Lung (tissue), 11 donors: ENCODE measurements at regions not wholly inside any gene's neighbourhood (a gene's known extent, or its start where the extent isn't known, plus 50 kb on each side); places are given as distances from the start of the nearest gene placed in this dataset.

Experiments
- ATAC-seq: fragments of 200-7000 bp; cut with Tn5 transposase; one replicate; pipeline ENCODE4 v1.9.1; 2020; ENCODE audit warnings: moderate number of reproducible peaks; ENCODE audit not compliant: insufficient read depth, low FRiP score
- DNase-seq, 3 donors: peaks; one replicate each; pipeline ENCODE4 v3.0.0-alpha.2; 2013 to 2017
- H3K27ac ChIP-seq, 2 donors: one replicate each; pipeline ENCODE4 v1.5.1; 2013; ENCODE audit warnings: mild to moderate bottlenecking in 2 of 2, moderate library complexity in 2 of 2, control low read depth in 1 of 2, inconsistent platforms in 1 of 2, low read depth in 1 of 2, low read length in 1 of 2
- H3K27me3 ChIP-seq, 3 donors: one replicate each; pipeline ENCODE4 v1.5.1; 2013; ENCODE audit warnings: low read length in 2 of 3; ENCODE audit not compliant: control insufficient read depth in 3 of 3, insufficient read depth in 3 of 3
- H3K36me3 ChIP-seq, 4 donors: one replicate each; pipeline ENCODE4 v1.5.1; 2013; ENCODE audit warnings: low read length in 4 of 4, mild to moderate bottlenecking in 1 of 4, moderate library complexity in 1 of 4; ENCODE audit not compliant: control insufficient read depth in 4 of 4, insufficient read depth in 4 of 4
- H3K4me1 ChIP-seq, 5 donors: one replicate each; pipeline ENCODE4 v1.5.1; 2013; ENCODE audit warnings: low read length in 5 of 5, mild to moderate bottlenecking in 2 of 5, moderate library complexity in 1 of 5; ENCODE audit not compliant: control insufficient read depth in 5 of 5, insufficient read depth in 5 of 5
- H3K4me3 ChIP-seq: one replicate; pipeline ENCODE4 v1.5.1; 2013; ENCODE audit warnings: mild to moderate bottlenecking, control low read depth, moderate library complexity
- H3K9ac ChIP-seq, 2 donors: one replicate each; pipeline ENCODE4 v1.5.1; 2013; ENCODE audit warnings: low read length in 2 of 2, control low read depth in 1 of 2; ENCODE audit not compliant: insufficient read depth in 1 of 2
- H3K9me3 ChIP-seq, 4 donors: one replicate each; pipeline ENCODE4 v1.5.1; 2013; ENCODE audit warnings: low read length in 3 of 4, mild to moderate bottlenecking in 1 of 4, moderate library complexity in 1 of 4; ENCODE audit not compliant: control insufficient read depth in 4 of 4, insufficient read depth in 3 of 4
- WGBS, 2 donors: extraction: QIAGEN DNeasy Blood & Tissue Kit; methylation state at CpG; one replicate each; pipeline ENCODE4 v1.1.7; 2013; 5-methylcytosine and 5-hydroxymethylcytosine counted together
- TF ChIP-seq, protein P1 (sequence below): IDR thresholded peaks from 2 replicates; pipeline ENCODE4 v1.5.1; 2012; ENCODE audit warnings: mild to moderate bottlenecking; ENCODE audit errors: control extremely low read depth, extremely low read depth
- donor health status: control.
- donor health status: control.
- donor health status: Bipolar disorder and iron deficiency.
- donor health status: healthy.
- donor health status: DM: yes; HTN: yes; CAD: no.

- no peaks in the 10 kb centered on the region for H3K36me3 ChIP-seq
These were observed 1603.8 kb upstream of the ACVR2A start for GRCh38 chr2:146241023-146241422.

GRCh38 chr2:146240391-146240790 is 1604.4 kb upstream of the ACVR2A start:
- no peak for ATAC-seq
- H3K36me3 ChIP-seq = no peaks in the 10 kb centered on the region
- no peak overlapping the region for H3K9ac ChIP-seq
- no peak overlapping the region for H3K27ac ChIP-seq
- TF ChIP-seq, protein P1, sequence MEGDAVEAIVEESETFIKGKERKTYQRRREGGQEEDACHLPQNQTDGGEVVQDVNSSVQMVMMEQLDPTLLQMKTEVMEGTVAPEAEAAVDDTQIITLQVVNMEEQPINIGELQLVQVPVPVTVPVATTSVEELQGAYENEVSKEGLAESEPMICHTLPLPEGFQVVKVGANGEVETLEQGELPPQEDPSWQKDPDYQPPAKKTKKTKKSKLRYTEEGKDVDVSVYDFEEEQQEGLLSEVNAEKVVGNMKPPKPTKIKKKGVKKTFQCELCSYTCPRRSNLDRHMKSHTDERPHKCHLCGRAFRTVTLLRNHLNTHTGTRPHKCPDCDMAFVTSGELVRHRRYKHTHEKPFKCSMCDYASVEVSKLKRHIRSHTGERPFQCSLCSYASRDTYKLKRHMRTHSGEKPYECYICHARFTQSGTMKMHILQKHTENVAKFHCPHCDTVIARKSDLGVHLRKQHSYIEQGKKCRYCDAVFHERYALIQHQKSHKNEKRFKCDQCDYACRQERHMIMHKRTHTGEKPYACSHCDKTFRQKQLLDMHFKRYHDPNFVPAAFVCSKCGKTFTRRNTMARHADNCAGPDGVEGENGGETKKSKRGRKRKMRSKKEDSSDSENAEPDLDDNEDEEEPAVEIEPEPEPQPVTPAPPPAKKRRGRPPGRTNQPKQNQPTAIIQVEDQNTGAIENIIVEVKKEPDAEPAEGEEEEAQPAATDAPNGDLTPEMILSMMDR = no peak
- no peaks in the 10 kb centered on the region for H3K9me3 ChIP-seq
- WGBS, 2 donors = 72 to 81% methylated on average over 2 of the region's 2 CpGs
- DNase-seq = no peak
- no peaks in the 10 kb centered on the region for H3K27me3 ChIP-seq
- H3K4me1 ChIP-seq = peaks cover 0 to 12% (median 0%) of the 10 kb centered on the region in 5 donors
- H3K4me3 ChIP-seq = no peak overlapping the region

More at GRCh38 chr2:146241023-146241422, 1603.8 kb upstream of the ACVR2A start:
- peaks cover 0 to 17% (median 0%) of the 10 kb centered on the region in 5 donors for H3K4me1 ChIP-seq
- DNase-seq (no peak), ATAC-seq (no peak)
- no peaks in the 10 kb centered on the region for H3K9me3 ChIP-seq
- 4 to 34% methylated on average over 1 of the region's 1 CpG for WGBS, 2 donors
- H3K27ac ChIP-seq = no peak overlapping the region
- no peak overlapping the region for H3K4me3 ChIP-seq
- no peak overlapping the region for H3K9ac ChIP-seq
- TF ChIP-seq, protein P1 = no peak
- H3K27me3 ChIP-seq = no peaks in the 10 kb centered on the region

DNA sequence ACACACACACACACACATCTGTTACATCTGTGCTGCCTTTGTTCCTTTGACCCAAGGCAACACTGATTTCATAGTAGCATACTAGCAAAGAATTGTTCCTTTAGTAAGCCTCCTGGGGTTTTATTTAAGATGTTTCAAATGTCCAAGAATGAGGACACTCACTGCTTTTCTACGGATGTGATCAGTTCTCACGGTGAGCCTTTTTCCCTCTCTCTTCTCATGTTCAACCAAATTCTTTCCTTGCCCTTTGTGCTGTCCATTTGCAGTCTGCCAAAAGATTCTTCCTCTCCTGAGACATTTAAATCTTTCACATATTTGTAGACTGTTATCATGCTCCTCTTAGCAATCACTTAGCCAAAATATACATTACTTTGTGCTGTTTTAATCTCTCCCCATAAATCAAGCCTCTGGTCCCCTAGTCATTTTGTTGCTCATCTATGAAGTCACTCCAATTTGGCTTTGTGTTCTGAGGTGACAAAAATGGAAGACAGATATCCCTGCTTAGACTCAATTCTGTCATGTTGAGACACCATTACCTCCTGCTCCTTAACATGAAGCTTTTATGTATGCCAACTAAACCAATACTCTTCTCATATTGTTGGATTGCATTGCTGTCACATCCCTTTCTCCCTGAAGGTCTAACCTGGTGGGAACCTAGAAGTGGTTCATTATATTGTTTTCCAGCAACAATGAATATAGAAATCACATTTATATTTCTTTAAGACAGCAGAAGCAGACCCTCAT is 1605.3 kb upstream of the ACVR2A start:
- no peak overlapping the region for H3K9ac ChIP-seq
- TF ChIP-seq, protein P1 = no peak
- peaks cover 0 to 4% (median 0%) of the 10 kb centered on the region in 5 donors for H3K4me1 ChIP-seq
- WGBS, 2 donors = 71 to 87% methylated on average over 2 of the region's 2 CpGs
- DNase-seq (peak in 1 of 3 donors; percentile 20), ATAC-seq (peak; percentile 11)
- no peaks in the 10 kb centered on the region for H3K27me3 ChIP-seq
- no peaks in the 10 kb centered on the region for H3K36me3 ChIP-seq
- H3K9me3 ChIP-seq = no peaks in the 10 kb centered on the region
- no peak overlapping the region for H3K27ac ChIP-seq
- H3K4me3 ChIP-seq = no peak overlapping the region
